K562 (cell line): ENCODE measurements at regions not wholly inside any gene's neighbourhood (a gene's known extent, or its start where the extent isn't known, plus 50 kb on each side); places are given as distances from the start of the nearest gene placed in this dataset.
A peak's percentile ranks its signal among the peaks of the same experiment; 100 is the strongest.

Experiments used
- ATAC-seq: fragments of 200-7000 bp; cut with Tn5 transposase; 3 replicates; pipeline ENCODE4 v1.9.1; 2020; ENCODE audit warnings: moderate library complexity
- BruUV-seq: library from RNA; stranded (reverse); fragments of 400-500 nt; replicated peaks from 2 replicates; lab custom pipeline; 2021; lab: Mats Ljungman, UMichigan
- CTCF ChIA-PET: fragments of 300-600 bp; formaldehyde crosslinking; extraction: SDS; loops from one replicate; lab custom pipeline; 2021; ENCODE audit warnings: low intra/inter-chr PET ratio; lab: Yijun Ruan, JAX
- POLR2A ChIA-PET: fragments of 300-600, 350-650 bp; sonication (Branson Sonifier 250); formaldehyde crosslinking; extraction: SDS; loops from one replicate; lab custom pipeline; 2021; ENCODE audit warnings: antibody characterized with exemption, inconsistent platforms; lab: Yijun Ruan, JAX
- DNase-seq, 4 experiments: peaks; one replicate each; pipeline versions ENCODE4 v3.0.0 to v3.0.0-alpha.2; 2011 to 2018; ENCODE audit warnings: low spot score in 3 of 4, mixed read lengths in 3 of 4; ENCODE audit errors: extremely low read depth in 1 of 4
- FAIRE-seq: peaks from 2 replicates; lab custom pipeline; 2011; peaks lifted over from hg19 to GRCh38; lab: Jason Lieb, UNC
- H2AFZ ChIP-seq: 2 replicates; pipeline ENCODE4 v1.6.0; 2011; ENCODE audit warnings: low read depth, low read length, control low read depth, inconsistent platforms
- H3K27ac ChIP-seq: fragments of 200-600 bp; 3 replicates; pipeline ENCODE4 v1.8.0; 2011; ENCODE audit warnings: low read depth, mild to moderate bottlenecking, control low read depth, inconsistent platforms, low read length, moderate library complexity, mixed read lengths; ENCODE audit errors: extremely low read depth
- H3K27me3 ChIP-seq, 2 experiments: fragments of 300-600 bp in 1 of 2; 2 replicates in 1 of 2; 3 replicates in 1 of 2; pipeline versions ENCODE4 v1.6.0 to v1.8.0; 2011; ENCODE audit warnings: inconsistent platforms in 2 of 2, low read length in 2 of 2, mild to moderate bottlenecking in 1 of 2, mixed read lengths in 1 of 2, moderate library complexity in 1 of 2; ENCODE audit not compliant: control insufficient read depth in 2 of 2, insufficient read depth in 2 of 2
- H3K36me3 ChIP-seq: fragments of 300-600 bp; 3 replicates; pipeline ENCODE4 v1.8.0; 2011; ENCODE audit warnings: mild to moderate bottlenecking, low read length, inconsistent platforms; ENCODE audit not compliant: control insufficient read depth, insufficient read depth
- H3K4me1 ChIP-seq, 2 experiments: fragments of 200-600 bp in 1 of 2; replicated peaks in 1 of 2; 2 replicates in 1 of 2; 3 replicates in 1 of 2; pipeline versions ENCODE4 v1.5.1 to v1.8.0; 2011; ENCODE audit warnings: inconsistent platforms in 2 of 2, low read length in 2 of 2, mild to moderate bottlenecking in 1 of 2, mixed read lengths in 1 of 2, moderate library complexity in 1 of 2; ENCODE audit not compliant: control insufficient read depth in 2 of 2, insufficient read depth in 2 of 2
- H3K4me2 ChIP-seq: 2 replicates; pipeline ENCODE4 v1.6.1; 2011; ENCODE audit warnings: low read length, control low read depth, inconsistent platforms, mixed read lengths; ENCODE audit not compliant: insufficient read depth
- H3K4me3 ChIP-seq: fragments of 200-600 bp; sonication (generic), shearing (Covaris generic); 2 replicates; pipeline ENCODE4 v1.5.1; 2016; ENCODE audit warnings: control low read depth, inconsistent platforms
- H3K79me2 ChIP-seq: fragments of 200-600 bp; 3 replicates; pipeline ENCODE4 v1.8.0; 2011; ENCODE audit warnings: low read length, inconsistent platforms; ENCODE audit not compliant: control insufficient read depth, insufficient read depth
- H3K9ac ChIP-seq, 2 experiments: 2 replicates each; pipeline versions ENCODE4 v1.6.0 to v1.6.1; 2011; ENCODE audit warnings: low read depth in 2 of 2, low read length in 2 of 2, control low read depth in 1 of 2, inconsistent platforms in 1 of 2, mild to moderate bottlenecking in 1 of 2, mixed read lengths in 1 of 2; ENCODE audit not compliant: insufficient read depth in 1 of 2
- H3K9me1 ChIP-seq: one replicate; pipeline ENCODE4 v1.6.0; 2011; ENCODE audit warnings: inconsistent platforms, mild to moderate bottlenecking, low read length, moderate library complexity; ENCODE audit not compliant: control insufficient read depth, insufficient read depth
- H3K9me3 ChIP-seq: replicated peaks from 2 replicates; pipeline ENCODE4 v1.5.1; 2011; ENCODE audit warnings: low read depth, low read length, inconsistent platforms; ENCODE audit not compliant: control insufficient read depth, insufficient read depth
- H4K20me1 ChIP-seq: replicated peaks from 2 replicates; pipeline ENCODE4 v1.6.1; 2011; ENCODE audit warnings: low read length, inconsistent platforms, mixed read lengths; ENCODE audit not compliant: control insufficient read depth, insufficient read depth
- CBFA2T2 ChIP-seq: fragments of 450-650 bp; conservative IDR thresholded peaks from 2 replicates; pipeline ENCODE4 v1.6.1; 2017; ENCODE audit warnings: mild to moderate bottlenecking
- E2F4 ChIP-seq: sonication (generic); formaldehyde crosslinking; IDR thresholded peaks from 2 replicates; pipeline ENCODE4 v1.8.0; 2022; ENCODE audit warnings: mild to moderate bottlenecking, low read depth, missing genetic modification reagents
- HDAC3 ChIP-seq: fragments of 450-650 bp; IDR thresholded peaks from 2 replicates; pipeline ENCODE4 v1.6.1; 2018; ENCODE audit warnings: borderline replicate concordance, mild to moderate bottlenecking, moderate library complexity; ENCODE audit not compliant: partially characterized antibody
- KAT7 ChIP-seq: sonication (generic); formaldehyde crosslinking; IDR thresholded peaks from 2 replicates; pipeline ENCODE4 v1.8.0; 2022; ENCODE audit warnings: missing genetic modification reagents, mild to moderate bottlenecking, borderline replicate concordance
- KDM1A ChIP-seq, 2 experiments: fragments of 450-650 bp; IDR thresholded peaks; 2 replicates each; pipeline ENCODE4 v1.6.1; 2016; ENCODE audit warnings: mild to moderate bottlenecking in 2 of 2
- RBBP5 ChIP-seq: fragments of 200-600 bp; sonication (generic); IDR thresholded peaks from 2 replicates; pipeline ENCODE4 v1.6.1; 2012; ENCODE audit warnings: borderline replicate concordance, mild to moderate bottlenecking, low read length, control low read depth, inconsistent platforms; ENCODE audit not compliant: insufficient read depth, poor library complexity, severe bottlenecking
- TEAD4 ChIP-seq, 2 experiments: sonication (generic) in 1 of 2; formaldehyde crosslinking in 1 of 2; IDR thresholded peaks; 2 replicates each; pipeline versions ENCODE4 v1.6.1 to v1.8.0; 2012 to 2022; ENCODE audit warnings: borderline replicate concordance in 1 of 2, inconsistent platforms in 1 of 2, low read length in 1 of 2, mild to moderate bottlenecking in 1 of 2, missing genetic modification reagents in 1 of 2
- ZFPM2 ChIP-seq: fragments of 250-450 bp; sonication (Bioruptor Pico); IDR thresholded peaks from 2 replicates; pipeline ENCODE4 v1.5.1; 2022; ENCODE audit warnings: mild to moderate bottlenecking
- ZNF551 ChIP-seq: fragments of 250-450 bp; sonication (Bioruptor Pico); IDR thresholded peaks from 2 replicates; pipeline ENCODE4 v1.5.0; 2021; ENCODE audit warnings: mild to moderate bottlenecking, moderate library complexity
- WGBS: fragments of 100-300 bp; shearing (Covaris generic); methylation state at CpG from one replicate; pipeline ENCODE4 v1.1.6; 2016; ENCODE audit warnings: low coverage, mixed read lengths; ENCODE audit not compliant: insufficient coverage; ENCODE audit errors: missing lambda C conversion rate; 5-methylcytosine and 5-hydroxymethylcytosine counted together
- in situ Hi-C: fragments of 300-500 bp; cut with MboI; formaldehyde crosslinking; loops from 4 replicates; pipeline ENCODE4 v1.15.0; 2018; ENCODE audit warnings: inconsistent platforms, mixed read lengths
- intact Hi-C: fragments of 100-400 bp; cut with micrococcal nuclease; formaldehyde crosslinking; loops from 2 replicates; pipeline ENCODE4 v1.14.2; 2022

- TF ChIP-seq KDM1A (IDR thresholded peaks at IDR 0.05) = peak; percentile 54 to 56; a peak in 3 of 4 replicates
- TF ChIP-seq CBFA2T2 = peak; percentile 27; the same call in 1 of the 2 replicates
- TF ChIP-seq TEAD4 (IDR thresholded peaks at IDR 0.05; ENCODE audit: low read length) = peak; percentile 27; the same call in 1 of the 2 replicates
- TF ChIP-seq TEAD4 (CRISPR knock-in tag; IDR thresholded peaks at IDR 0.05; ENCODE audit: borderline replicate concordance) = no peak
Measured at GRCh38 chr5:38718771-38719391, 126.9 kb upstream of the OSMR start (continued).

GRCh38 chr5:38719403-38719802 is 126.4 kb upstream of the OSMR start:
- CTCF ChIA-PET = no interaction called here
- POLR2A ChIA-PET = no interaction called here
- Histone ChIP-seq H3K79me2 (no peaks in the 10 kb centered on the region), H3K9ac (no peak overlapping the region), H3K27me3 (peaks cover 0 to under 1% of the 10 kb centered on the region in 2 experiments; a peak in 2 of 5 replicates), H3K9me3 (no peaks in the 10 kb centered on the region), H2AFZ (no peak overlapping the region), H3K36me3 (no peaks in the 10 kb centered on the region), H3K4me1 (no peaks in the 10 kb centered on the region), H3K27ac (no peak overlapping the region), H3K4me3 (no peak overlapping the region), H3K9me1 (no peaks in the 10 kb centered on the region), H4K20me1 (no peaks in the 10 kb centered on the region), H3K4me2 (no peak overlapping the region)
- FAIRE-seq (no peak), DNase-seq (no peak), ATAC-seq (no peak)
- intact Hi-C loops (no loop called here), in situ Hi-C loops (no loop called here)
- 0% methylated on average over 1 of the region's 1 CpG for WGBS
- TF ChIP-seq HDAC3 (no peak), ZNF551 (CRISPR knock-in tag) (no peak), E2F4 (CRISPR knock-in tag) (no peak), RBBP5 (no peak), ZFPM2 (CRISPR knock-in tag) (no peak), KAT7 (CRISPR knock-in tag) (no peak)
- no TSS peak for BruUV-seq
